ENCODE measurements at regions not wholly inside any gene's neighbourhood (a gene's known extent, or its start where the extent isn't known, plus 50 kb on each side); places are given as distances from the start of the nearest gene placed in this dataset.

- no peak for DNase-seq
Observed at GRCh38 chr16:6918646-6919045, 414.0 kb upstream of the RBFOX1 start.

- no peak for DNase-seq
Observed at GRCh38 chr16:6916946-6917345, 415.7 kb upstream of the RBFOX1 start.

- DNase-seq, result no peak
Observed at GRCh38 chr16:6913566-6913965, 419.1 kb upstream of the RBFOX1 start.

GRCh38 chr16:6910301-6910700, 422.3 kb upstream of the RBFOX1 start:
- DNase-seq, result no peak

DNA sequence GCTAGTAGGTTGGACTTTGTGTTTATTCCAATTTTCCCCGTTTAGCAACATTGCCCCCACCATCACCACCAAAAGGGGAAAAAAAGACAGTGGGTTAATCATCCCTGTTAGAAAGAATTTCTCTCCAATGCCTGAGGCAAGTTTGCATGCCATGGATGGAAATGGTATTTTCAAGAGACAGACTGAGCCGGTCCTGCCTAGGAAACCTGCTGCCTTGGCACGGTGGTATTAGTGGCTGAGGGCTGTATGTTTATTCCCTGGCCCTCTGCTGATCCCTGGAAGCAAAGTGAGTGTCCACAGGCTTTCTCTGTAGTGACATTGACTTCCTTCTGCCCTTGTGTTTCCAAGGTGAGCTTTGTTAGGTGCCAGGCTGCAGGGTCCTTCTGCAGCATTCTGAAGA, 427.0 kb upstream of the RBFOX1 start:
- DNase-seq, result no peak

GRCh38 chr16:6903671-6904070, 429.0 kb upstream of the RBFOX1 start:
- no peak for DNase-seq

GRCh38 chr16:6898896-6899295, 433.7 kb upstream of the RBFOX1 start:
- DNase-seq, result no peak

GRCh38 chr16:6897876-6898485, 434.7 kb upstream of the RBFOX1 start:
- no peak for DNase-seq

GRCh38 chr16:6892966-6893365, 439.7 kb upstream of the RBFOX1 start:
- no peak for DNase-seq

DNA sequence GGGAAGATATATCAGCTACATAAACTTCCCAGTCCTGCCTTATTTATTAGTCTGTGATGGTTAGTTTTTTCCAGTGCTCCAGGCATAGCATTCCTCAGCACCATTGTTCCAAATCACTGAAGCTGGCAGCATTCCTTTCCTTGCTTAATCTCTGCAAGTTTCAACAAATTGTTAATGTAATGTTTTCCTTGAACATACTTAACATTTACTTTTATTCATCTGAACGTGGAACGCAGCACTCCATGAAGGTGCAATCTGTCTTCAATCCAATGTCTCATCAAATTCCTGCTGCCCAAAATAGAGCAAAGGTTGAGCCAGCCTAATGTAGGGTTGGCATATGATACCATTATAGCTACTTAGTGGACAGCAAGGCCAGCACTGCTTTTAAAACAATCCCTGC, 441.1 kb upstream of the RBFOX1 start:
- DNase-seq, result no peak

DNA sequence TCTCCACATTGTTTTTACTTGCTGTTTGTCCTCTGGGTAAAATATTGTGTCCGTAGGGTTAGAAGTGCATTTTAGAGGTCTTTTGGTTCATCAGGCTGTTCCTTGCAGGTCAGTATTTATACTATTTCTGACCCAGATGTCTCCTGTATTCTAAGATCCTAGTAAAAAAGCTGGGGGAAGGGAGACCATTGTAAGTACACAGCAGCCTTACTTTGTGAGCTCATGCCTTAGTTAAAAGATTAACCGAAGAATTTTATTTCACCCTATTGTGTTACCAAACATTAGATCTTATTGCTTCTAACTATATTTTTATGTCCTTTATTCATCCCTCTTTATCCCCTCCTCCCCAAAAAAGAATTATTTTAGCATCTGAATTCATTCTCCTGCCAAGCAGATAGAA, 444.1 kb upstream of the RBFOX1 start:
- DNase-seq, result no peak

DNA sequence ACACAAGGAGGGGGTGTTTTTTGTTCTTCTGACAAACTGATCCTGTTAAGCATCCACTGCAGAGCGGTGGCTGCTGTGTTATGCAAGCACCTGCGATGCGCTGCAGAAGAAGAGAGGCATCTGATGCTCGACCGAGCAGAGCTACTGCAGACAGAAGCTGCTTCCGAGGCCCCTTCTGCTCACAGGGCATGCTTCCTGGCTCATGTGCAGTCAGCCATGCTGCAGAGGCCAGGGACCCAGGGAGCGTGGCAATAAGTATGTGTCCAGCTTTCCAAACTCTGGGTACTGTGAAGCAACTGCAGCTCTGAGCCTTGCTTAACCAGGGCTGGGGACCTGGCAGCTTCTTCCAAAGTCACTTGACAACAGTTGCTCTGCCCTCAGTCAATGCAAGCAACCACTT, 448.6 kb upstream of the RBFOX1 start:
- no peak for DNase-seq

GRCh38 chr16:6880263-6880662, 452.4 kb upstream of the RBFOX1 start:
- no peak for DNase-seq

DNA sequence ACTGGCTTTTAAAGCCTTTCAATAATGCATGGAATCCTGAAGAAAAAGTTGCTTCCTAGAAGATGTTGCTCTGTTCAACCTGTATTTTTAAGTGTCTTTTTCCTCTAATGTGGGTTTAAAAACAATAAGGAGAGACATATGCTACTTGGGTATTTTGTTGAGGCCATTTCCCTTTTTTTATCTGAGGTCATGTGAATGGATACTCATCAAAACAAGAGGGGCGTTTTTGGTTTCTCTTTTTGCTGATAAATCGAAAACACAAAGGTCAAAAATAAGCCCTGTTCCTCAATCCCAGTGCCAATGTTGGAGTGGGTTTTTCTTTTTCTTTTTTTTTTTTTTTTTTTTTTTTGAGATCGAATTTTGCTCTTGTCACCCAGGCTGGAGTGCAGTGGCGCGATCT, 468.0 kb upstream of the RBFOX1 start:
- no peak for DNase-seq

GRCh38 chr16:6864244-6864643, 468.4 kb upstream of the RBFOX1 start:
- DNase-seq, result no peak

DNA sequence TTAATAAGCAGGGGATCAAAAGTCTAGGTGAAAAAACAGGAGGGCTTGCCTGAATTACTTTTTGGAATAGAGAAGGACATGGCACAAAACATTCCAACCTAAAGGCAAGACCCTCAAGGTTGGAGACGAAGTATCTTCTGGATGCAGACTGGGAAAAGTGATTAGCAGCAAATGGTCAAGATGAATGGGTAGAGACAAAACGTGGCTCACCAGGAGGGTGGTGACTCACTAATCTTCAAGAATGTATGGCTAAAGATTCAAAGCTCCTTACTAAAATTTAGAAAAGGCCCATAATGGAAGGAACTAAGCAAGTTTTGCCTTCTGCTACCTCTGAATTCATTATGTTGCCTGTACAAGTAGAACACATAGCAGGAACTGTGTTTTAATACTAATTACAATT, 469.5 kb upstream of the RBFOX1 start:
- DNase-seq, result no peak

GRCh38 chr16:6861815-6862477, 470.7 kb upstream of the RBFOX1 start:
- DNase-seq, result no peak

GRCh38 chr16:6861135-6861814, 471.4 kb upstream of the RBFOX1 start:
- DNase-seq, result no peak

- no peak for DNase-seq
Observed at GRCh38 chr16:6857575-6857974, 475.1 kb upstream of the RBFOX1 start.

DNA sequence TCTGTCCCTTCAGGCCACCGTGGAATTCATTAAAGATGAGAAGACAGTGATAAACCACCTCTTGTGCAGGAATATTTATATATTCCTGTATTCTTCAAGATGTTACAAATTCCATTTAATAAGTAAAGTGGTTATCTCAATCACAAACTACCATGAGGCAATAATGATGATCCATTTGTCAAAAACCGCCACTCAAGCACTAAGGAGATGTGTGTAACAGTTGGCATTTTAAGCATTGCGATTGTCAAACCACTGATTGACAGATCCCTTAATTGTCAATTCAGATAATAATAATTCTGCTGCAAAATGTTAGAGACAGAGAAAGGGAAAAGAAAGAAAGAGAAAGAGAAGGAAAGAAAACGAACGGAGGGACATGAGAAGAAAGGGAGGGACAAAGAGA, 476.1 kb upstream of the RBFOX1 start:
- DNase-seq, result no peak

- no peak for DNase-seq
Observed at GRCh38 chr16:6853565-6853964, 479.1 kb upstream of the RBFOX1 start.

- DNase-seq, result no peak
Observed at GRCh38 chr16:6852643-6853225, 479.9 kb upstream of the RBFOX1 start.

GRCh38 chr16:6846452-6846851, 486.2 kb upstream of the RBFOX1 start:
- DNase-seq, result no peak

- no peak for DNase-seq
Observed at GRCh38 chr16:6841392-6841791, 491.3 kb upstream of the RBFOX1 start.
